HT1080 (cell line): ENCODE measurements at regions not wholly inside any gene's neighbourhood (a gene's known extent, or its start where the extent isn't known, plus 50 kb on each side); places are given as distances from the start of the nearest gene placed in this dataset.

Experiments
- DNase-seq: peaks from one replicate; pipeline ENCODE4 v3.0.0-alpha.2; 2015; ENCODE audit warnings: low read depth

- no peak for DNase-seq
Observed at GRCh38 chr7:117929237-117929636, 56.0 kb upstream of the CTTNBP2 start.

- no peak for DNase-seq
Observed at GRCh38 chr7:117931314-117931713, 58.1 kb upstream of the CTTNBP2 start.

- no peak for DNase-seq
Observed at GRCh38 chr7:117937049-117937752, 64.0 kb upstream of the CTTNBP2 start.

- DNase-seq, result no peak
Observed at GRCh38 chr7:117937753-117938483, 64.7 kb upstream of the CTTNBP2 start.

GRCh38 chr7:117941138-117941810 lies 68.0 kb upstream of the CTTNBP2 start:
- DNase-seq, result no peak

GRCh38 chr7:117942780-117943179 lies 69.5 kb upstream of the CTTNBP2 start:
- DNase-seq, result no peak

GRCh38 chr7:117944886-117945285 lies 71.6 kb upstream of the CTTNBP2 start:
- no peak for DNase-seq

GRCh38 chr7:117946151-117946633 lies 73.0 kb upstream of the CTTNBP2 start:
- peak; percentile 71 for DNase-seq

- peak; percentile 81 for DNase-seq
Observed at GRCh38 chr7:117949232-117949631, 76.0 kb upstream of the CTTNBP2 start.

- DNase-seq, result no peak
Observed at GRCh38 chr7:117950601-117951260, 77.5 kb upstream of the CTTNBP2 start.

- peak; percentile 72 for DNase-seq
Observed at GRCh38 chr7:117951285-117951684, 78.0 kb upstream of the CTTNBP2 start.

GRCh38 chr7:117951691-117952280 lies 78.5 kb upstream of the CTTNBP2 start:
- no peak for DNase-seq

GRCh38 chr7:117955046-117955445 lies 81.8 kb upstream of the CTTNBP2 start:
- DNase-seq, result no peak

GRCh38 chr7:117960351-117960750 lies 87.1 kb upstream of the CTTNBP2 start:
- DNase-seq, result no peak

- no peak for DNase-seq
Observed at GRCh38 chr7:117961235-117961634, 88.0 kb upstream of the CTTNBP2 start.

- no peak for DNase-seq
Observed at GRCh38 chr7:117962366-117962994, 89.2 kb upstream of the CTTNBP2 start.

GRCh38 chr7:117963264-117964197 lies 90.3 kb upstream of the CTTNBP2 start:
- DNase-seq, result no peak

GRCh38 chr7:117970801-117971200 lies 97.6 kb upstream of the CTTNBP2 start:
- DNase-seq, result no peak

- DNase-seq, result no peak
Observed at GRCh38 chr7:117971556-117972244, 98.5 kb upstream of the CTTNBP2 start.
